Liver (tissue), 3 donors: ENCODE measurements at regions not wholly inside any gene's neighbourhood (a gene's known extent, or its start where the extent isn't known, plus 50 kb on each side); places are given as distances from the start of the nearest gene placed in this dataset.

Source experiments
- CTCF ChIP-seq: fragments of 150-350 bp; IDR thresholded peaks from 2 replicates; pipeline ENCODE4 v1.5.1; 2017; ENCODE audit warnings: improper control_type of control experiment, low read depth, low read length; ENCODE audit not compliant: missing input control
- GABPA ChIP-seq, 2 donors: IDR thresholded peaks in 1 of 2; conservative IDR thresholded peaks in 1 of 2; 2 replicates each; pipeline ENCODE4 v1.6.1; 2016; ENCODE audit warnings: antibody characterized with exemption in 2 of 2, mild to moderate bottlenecking in 1 of 2, moderate library complexity in 1 of 2
- NR2F2 ChIP-seq: IDR thresholded peaks from 2 replicates; pipeline ENCODE4 v1.6.1; 2016; ENCODE audit warnings: antibody characterized with exemption
- RAD21 ChIP-seq, 2 donors: IDR thresholded peaks; 2 replicates each; pipeline ENCODE4 v1.6.1; 2016; ENCODE audit warnings: antibody characterized with exemption in 2 of 2, mild to moderate bottlenecking in 2 of 2
- REST ChIP-seq: IDR thresholded peaks from 2 replicates; pipeline ENCODE4 v1.6.1; 2016; ENCODE audit warnings: antibody characterized with exemption, mild to moderate bottlenecking
- TAF1 ChIP-seq: conservative IDR thresholded peaks from 2 replicates; pipeline ENCODE4 v1.6.1; 2016; ENCODE audit warnings: antibody characterized with exemption, mild to moderate bottlenecking
- YY1 ChIP-seq: IDR thresholded peaks from 2 replicates; pipeline ENCODE4 v1.6.1; 2016; ENCODE audit warnings: antibody characterized with exemption, mild to moderate bottlenecking
- ZBTB33 ChIP-seq: IDR thresholded peaks from 2 replicates; pipeline ENCODE4 v1.6.1; 2016; ENCODE audit warnings: antibody characterized with exemption
- TF ChIP-seq, protein P1 (sequence below): IDR thresholded peaks from 2 replicates; pipeline ENCODE4 v1.6.1; 2016; ENCODE audit warnings: antibody characterized with exemption
- TF ChIP-seq, protein P2 (sequence below): IDR thresholded peaks from 2 replicates; pipeline ENCODE4 v1.6.1; 2016; ENCODE audit warnings: antibody characterized with exemption
- donor health status: healthy.
- donor health status: healthy.

DNA sequence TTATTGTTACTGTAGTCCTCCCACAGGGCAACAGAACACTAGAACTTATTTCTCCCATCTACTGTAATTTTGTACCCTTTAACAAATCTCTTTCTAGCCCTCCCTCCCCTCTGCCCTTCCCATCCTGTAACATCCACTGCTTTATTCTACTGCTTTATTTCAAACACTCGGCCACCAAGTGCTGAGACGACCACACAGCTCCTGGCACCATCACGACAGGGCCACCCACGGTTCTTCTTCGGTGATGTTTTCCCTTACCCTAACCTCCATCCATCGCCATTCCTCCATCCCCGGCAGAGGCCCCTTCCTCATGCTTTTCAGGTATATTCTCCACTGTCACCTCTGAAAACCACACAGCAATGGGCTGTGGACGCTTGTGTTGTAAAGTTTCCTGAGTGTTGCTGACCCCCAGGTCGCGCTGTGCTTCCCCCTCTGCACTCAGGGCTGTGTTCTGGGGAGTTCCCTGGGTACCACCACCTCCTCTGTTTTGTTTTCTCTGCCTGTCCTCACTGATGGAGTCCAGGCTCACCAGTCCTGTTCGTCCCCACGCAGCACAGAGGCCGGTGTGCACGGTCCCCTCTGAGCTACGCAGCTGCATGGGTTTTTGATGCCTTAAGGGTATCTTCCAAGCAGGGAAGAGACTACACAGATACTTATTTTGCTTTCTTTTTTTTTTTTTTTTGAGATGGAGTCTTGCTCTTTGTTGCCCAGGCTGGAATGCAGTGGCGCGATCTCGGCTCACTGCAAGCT is 207.2 kb upstream of the TMEM132C start:
- TF ChIP-seq YY1 (no peak), GABPA (IDR thresholded peaks at IDR 0.05 in 1 of 2, conservative IDR thresholded peaks at IDR 0.05 in 1 of 2) (no peak), TAF1 (no peak), CTCF (no peak), REST (no peak), ZBTB33 (no peak), NR2F2 (no peak), RAD21 (IDR thresholded peaks at IDR 0.05) (no peak)
- TF ChIP-seq, protein P1, sequence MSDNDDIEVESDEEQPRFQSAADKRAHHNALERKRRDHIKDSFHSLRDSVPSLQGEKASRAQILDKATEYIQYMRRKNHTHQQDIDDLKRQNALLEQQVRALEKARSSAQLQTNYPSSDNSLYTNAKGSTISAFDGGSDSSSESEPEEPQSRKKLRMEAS, result no peak
- TF ChIP-seq, protein P2, sequence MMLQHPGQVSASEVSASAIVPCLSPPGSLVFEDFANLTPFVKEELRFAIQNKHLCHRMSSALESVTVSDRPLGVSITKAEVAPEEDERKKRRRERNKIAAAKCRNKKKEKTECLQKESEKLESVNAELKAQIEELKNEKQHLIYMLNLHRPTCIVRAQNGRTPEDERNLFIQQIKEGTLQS, result no peak
